H1 (cell line): ENCODE measurements at regions not wholly inside any gene's neighbourhood (a gene's known extent, or its start where the extent isn't known, plus 50 kb on each side); places are given as distances from the start of the nearest gene placed in this dataset.

Experiments used
- TF ChIP-seq, protein P1 (sequence below): fragments of 300-600 bp; sonication (generic); IDR thresholded peaks from 2 replicates; pipeline ENCODE4 v1.7.1; 2012; ENCODE audit warnings: low read length, moderate library complexity, mild to moderate bottlenecking, inconsistent platforms; ENCODE audit not compliant: insufficient replicate concordance

- TF ChIP-seq, protein P1, sequence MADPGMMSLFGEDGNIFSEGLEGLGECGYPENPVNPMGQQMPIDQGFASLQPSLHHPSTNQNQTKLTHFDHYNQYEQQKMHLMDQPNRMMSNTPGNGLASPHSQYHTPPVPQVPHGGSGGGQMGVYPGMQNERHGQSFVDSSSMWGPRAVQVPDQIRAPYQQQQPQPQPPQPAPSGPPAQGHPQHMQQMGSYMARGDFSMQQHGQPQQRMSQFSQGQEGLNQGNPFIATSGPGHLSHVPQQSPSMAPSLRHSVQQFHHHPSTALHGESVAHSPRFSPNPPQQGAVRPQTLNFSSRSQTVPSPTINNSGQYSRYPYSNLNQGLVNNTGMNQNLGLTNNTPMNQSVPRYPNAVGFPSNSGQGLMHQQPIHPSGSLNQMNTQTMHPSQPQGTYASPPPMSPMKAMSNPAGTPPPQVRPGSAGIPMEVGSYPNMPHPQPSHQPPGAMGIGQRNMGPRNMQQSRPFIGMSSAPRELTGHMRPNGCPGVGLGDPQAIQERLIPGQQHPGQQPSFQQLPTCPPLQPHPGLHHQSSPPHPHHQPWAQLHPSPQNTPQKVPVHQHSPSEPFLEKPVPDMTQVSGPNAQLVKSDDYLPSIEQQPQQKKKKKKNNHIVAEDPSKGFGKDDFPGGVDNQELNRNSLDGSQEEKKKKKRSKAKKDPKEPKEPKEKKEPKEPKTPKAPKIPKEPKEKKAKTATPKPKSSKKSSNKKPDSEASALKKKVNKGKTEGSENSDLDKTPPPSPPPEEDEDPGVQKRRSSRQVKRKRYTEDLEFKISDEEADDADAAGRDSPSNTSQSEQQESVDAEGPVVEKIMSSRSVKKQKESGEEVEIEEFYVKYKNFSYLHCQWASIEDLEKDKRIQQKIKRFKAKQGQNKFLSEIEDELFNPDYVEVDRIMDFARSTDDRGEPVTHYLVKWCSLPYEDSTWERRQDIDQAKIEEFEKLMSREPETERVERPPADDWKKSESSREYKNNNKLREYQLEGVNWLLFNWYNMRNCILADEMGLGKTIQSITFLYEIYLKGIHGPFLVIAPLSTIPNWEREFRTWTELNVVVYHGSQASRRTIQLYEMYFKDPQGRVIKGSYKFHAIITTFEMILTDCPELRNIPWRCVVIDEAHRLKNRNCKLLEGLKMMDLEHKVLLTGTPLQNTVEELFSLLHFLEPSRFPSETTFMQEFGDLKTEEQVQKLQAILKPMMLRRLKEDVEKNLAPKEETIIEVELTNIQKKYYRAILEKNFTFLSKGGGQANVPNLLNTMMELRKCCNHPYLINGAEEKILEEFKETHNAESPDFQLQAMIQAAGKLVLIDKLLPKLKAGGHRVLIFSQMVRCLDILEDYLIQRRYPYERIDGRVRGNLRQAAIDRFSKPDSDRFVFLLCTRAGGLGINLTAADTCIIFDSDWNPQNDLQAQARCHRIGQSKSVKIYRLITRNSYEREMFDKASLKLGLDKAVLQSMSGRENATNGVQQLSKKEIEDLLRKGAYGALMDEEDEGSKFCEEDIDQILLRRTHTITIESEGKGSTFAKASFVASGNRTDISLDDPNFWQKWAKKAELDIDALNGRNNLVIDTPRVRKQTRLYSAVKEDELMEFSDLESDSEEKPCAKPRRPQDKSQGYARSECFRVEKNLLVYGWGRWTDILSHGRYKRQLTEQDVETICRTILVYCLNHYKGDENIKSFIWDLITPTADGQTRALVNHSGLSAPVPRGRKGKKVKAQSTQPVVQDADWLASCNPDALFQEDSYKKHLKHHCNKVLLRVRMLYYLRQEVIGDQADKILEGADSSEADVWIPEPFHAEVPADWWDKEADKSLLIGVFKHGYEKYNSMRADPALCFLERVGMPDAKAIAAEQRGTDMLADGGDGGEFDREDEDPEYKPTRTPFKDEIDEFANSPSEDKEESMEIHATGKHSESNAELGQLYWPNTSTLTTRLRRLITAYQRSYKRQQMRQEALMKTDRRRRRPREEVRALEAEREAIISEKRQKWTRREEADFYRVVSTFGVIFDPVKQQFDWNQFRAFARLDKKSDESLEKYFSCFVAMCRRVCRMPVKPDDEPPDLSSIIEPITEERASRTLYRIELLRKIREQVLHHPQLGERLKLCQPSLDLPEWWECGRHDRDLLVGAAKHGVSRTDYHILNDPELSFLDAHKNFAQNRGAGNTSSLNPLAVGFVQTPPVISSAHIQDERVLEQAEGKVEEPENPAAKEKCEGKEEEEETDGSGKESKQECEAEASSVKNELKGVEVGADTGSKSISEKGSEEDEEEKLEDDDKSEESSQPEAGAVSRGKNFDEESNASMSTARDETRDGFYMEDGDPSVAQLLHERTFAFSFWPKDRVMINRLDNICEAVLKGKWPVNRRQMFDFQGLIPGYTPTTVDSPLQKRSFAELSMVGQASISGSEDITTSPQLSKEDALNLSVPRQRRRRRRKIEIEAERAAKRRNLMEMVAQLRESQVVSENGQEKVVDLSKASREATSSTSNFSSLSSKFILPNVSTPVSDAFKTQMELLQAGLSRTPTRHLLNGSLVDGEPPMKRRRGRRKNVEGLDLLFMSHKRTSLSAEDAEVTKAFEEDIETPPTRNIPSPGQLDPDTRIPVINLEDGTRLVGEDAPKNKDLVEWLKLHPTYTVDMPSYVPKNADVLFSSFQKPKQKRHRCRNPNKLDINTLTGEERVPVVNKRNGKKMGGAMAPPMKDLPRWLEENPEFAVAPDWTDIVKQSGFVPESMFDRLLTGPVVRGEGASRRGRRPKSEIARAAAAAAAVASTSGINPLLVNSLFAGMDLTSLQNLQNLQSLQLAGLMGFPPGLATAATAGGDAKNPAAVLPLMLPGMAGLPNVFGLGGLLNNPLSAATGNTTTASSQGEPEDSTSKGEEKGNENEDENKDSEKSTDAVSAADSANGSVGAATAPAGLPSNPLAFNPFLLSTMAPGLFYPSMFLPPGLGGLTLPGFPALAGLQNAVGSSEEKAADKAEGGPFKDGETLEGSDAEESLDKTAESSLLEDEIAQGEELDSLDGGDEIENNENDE: no peak
These were observed 1329.5 kb upstream of the TENM3 start (continued) for GRCh38 chr4:180913750-180914149.
